ENCODE measurements at regions not wholly inside any gene's neighbourhood (a gene's known extent, or its start where the extent isn't known, plus 50 kb on each side); places are given as distances from the start of the nearest gene placed in this dataset.

DNA sequence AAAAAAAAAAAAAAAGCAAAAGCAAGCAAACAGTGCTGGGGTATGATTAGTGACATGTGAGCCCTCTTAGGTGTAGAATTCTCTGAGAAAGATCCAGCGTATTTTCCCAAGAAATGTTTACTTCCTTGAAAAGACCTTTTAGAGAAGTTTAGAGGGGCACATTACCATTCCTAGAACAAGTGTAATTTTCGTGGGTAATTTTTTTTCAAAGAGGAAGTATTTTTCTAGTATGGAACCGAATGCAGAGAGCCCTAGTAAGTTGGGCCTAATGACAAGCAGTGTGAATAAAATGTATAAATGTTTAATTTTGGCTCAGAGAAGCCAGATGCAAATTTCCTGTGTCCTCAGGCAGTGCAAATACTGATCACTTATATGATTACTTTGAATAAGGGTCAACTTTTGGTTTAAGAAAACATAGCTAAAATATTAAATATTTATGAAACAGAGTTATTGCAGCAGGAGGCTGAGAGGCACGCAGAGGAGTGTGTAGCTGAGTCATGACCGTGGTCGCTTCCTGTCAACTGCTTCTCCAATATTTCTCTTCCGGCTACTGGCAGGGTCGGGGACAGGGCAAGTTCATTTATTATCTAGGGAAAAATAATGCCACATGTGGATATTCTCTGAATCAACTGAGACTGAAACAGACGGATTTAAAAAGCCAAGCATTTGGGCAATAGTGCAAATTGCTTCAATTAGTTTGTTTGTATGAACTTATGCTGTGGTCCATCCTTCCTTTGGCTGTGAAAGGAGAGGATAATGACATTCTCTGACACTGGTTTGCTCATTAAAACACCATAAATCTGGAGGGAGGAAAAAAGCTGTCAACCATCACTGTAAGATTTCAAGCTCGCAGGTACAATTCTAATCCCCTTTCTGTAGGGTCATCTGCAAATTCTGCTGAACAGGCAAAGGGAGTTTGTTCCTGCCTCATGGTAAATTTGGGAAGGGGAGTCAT, 495.2 kb downstream of the GLRX3 start:
- TF ChIP-seq, protein P1, sequence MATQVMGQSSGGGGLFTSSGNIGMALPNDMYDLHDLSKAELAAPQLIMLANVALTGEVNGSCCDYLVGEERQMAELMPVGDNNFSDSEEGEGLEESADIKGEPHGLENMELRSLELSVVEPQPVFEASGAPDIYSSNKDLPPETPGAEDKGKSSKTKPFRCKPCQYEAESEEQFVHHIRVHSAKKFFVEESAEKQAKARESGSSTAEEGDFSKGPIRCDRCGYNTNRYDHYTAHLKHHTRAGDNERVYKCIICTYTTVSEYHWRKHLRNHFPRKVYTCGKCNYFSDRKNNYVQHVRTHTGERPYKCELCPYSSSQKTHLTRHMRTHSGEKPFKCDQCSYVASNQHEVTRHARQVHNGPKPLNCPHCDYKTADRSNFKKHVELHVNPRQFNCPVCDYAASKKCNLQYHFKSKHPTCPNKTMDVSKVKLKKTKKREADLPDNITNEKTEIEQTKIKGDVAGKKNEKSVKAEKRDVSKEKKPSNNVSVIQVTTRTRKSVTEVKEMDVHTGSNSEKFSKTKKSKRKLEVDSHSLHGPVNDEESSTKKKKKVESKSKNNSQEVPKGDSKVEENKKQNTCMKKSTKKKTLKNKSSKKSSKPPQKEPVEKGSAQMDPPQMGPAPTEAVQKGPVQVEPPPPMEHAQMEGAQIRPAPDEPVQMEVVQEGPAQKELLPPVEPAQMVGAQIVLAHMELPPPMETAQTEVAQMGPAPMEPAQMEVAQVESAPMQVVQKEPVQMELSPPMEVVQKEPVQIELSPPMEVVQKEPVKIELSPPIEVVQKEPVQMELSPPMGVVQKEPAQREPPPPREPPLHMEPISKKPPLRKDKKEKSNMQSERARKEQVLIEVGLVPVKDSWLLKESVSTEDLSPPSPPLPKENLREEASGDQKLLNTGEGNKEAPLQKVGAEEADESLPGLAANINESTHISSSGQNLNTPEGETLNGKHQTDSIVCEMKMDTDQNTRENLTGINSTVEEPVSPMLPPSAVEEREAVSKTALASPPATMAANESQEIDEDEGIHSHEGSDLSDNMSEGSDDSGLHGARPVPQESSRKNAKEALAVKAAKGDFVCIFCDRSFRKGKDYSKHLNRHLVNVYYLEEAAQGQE (IDR thresholded peaks at IDR 0.05; ENCODE audit: insufficient replicate concordance, low read depth) = no peak
- TF ChIP-seq, protein P2, sequence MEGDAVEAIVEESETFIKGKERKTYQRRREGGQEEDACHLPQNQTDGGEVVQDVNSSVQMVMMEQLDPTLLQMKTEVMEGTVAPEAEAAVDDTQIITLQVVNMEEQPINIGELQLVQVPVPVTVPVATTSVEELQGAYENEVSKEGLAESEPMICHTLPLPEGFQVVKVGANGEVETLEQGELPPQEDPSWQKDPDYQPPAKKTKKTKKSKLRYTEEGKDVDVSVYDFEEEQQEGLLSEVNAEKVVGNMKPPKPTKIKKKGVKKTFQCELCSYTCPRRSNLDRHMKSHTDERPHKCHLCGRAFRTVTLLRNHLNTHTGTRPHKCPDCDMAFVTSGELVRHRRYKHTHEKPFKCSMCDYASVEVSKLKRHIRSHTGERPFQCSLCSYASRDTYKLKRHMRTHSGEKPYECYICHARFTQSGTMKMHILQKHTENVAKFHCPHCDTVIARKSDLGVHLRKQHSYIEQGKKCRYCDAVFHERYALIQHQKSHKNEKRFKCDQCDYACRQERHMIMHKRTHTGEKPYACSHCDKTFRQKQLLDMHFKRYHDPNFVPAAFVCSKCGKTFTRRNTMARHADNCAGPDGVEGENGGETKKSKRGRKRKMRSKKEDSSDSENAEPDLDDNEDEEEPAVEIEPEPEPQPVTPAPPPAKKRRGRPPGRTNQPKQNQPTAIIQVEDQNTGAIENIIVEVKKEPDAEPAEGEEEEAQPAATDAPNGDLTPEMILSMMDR (IDR thresholded peaks at IDR 0.05; ENCODE audit: insufficient read depth, low read length) = no peak
- TF ChIP-seq POLR2AphosphoS5 (IDR thresholded peaks at IDR 0.05; ENCODE audit: low read depth) = no peak
